ENCODE measurements at regions not wholly inside any gene's neighbourhood (a gene's known extent, or its start where the extent isn't known, plus 50 kb on each side); places are given as distances from the start of the nearest gene placed in this dataset.

GRCh38 chr4:74548561-74548960 is 103.6 kb downstream of the AREG start:
- Mint-ChIP-seq H3K27me3 (ENCODE audit: low read depth) (no peaks in the 10 kb centered on the region), H3K36me3 (no peaks in the 10 kb centered on the region), H3K27ac (no peak overlapping the region), H3K4me3 (no peak overlapping the region), H3K4me1 (peaks cover 14% of the 10 kb centered on the region; the same call in 1 of the 2 replicates), H3K9me3 (no peaks in the 10 kb centered on the region)
- DNase-seq (ENCODE audit: low spot score) = no peak
- ChIA-PET POLR2A (no interaction called here), CTCF (no interaction called here)
- ATAC-seq = no peak
- TF ChIP-seq TEAD1 (CRISPR knock-in tag; IDR thresholded peaks at IDR 0.05) (no peak), ERG (CRISPR knock-in tag; IDR thresholded peaks at IDR 0.05) (no peak), AR (CRISPR knock-in tag; IDR thresholded peaks at IDR 0.05) (no peak), ARID4B (CRISPR knock-in tag; IDR thresholded peaks at IDR 0.05; ENCODE audit: borderline replicate concordance) (no peak), ZNF138 (CRISPR knock-in tag; conservative IDR thresholded peaks at IDR 0.05) (no peak), ESRRA (CRISPR knock-in tag; IDR thresholded peaks at IDR 0.05; ENCODE audit: borderline replicate concordance) (no peak), GRHL2 (CRISPR knock-in tag; IDR thresholded peaks at IDR 0.05; ENCODE audit: insufficient replicate concordance, severe bottlenecking) (no peak), IRF2 (CRISPR knock-in tag; IDR thresholded peaks at IDR 0.05; ENCODE audit: borderline replicate concordance, low read depth) (no peak), CTCF (IDR thresholded peaks at IDR 0.05) (no peak), SP1 (CRISPR knock-in tag; conservative IDR thresholded peaks at IDR 0.05) (no peak), ZNF317 (CRISPR knock-in tag; IDR thresholded peaks at IDR 0.05; ENCODE audit: borderline replicate concordance, low read depth) (no peak), AFF4 (CRISPR knock-in tag; IDR thresholded peaks at IDR 0.05; ENCODE audit: borderline replicate concordance) (no peak), ZNF423 (CRISPR knock-in tag; IDR thresholded peaks at IDR 0.05) (no peak), ATF6 (CRISPR knock-in tag; IDR thresholded peaks at IDR 0.05) (no peak), ZNF671 (CRISPR knock-in tag; IDR thresholded peaks at IDR 0.05) (no peak), ETV6 (CRISPR knock-in tag; IDR thresholded peaks at IDR 0.05) (no peak), FOXP4 (CRISPR knock-in tag; IDR thresholded peaks at IDR 0.05) (no peak), ZNF512 (CRISPR knock-in tag; IDR thresholded peaks at IDR 0.05; ENCODE audit: borderline replicate concordance) (no peak)
